ENCODE measurements at regions not wholly inside any gene's neighbourhood (a gene's known extent, or its start where the extent isn't known, plus 50 kb on each side); places are given as distances from the start of the nearest gene placed in this dataset.

- TF ChIP-seq, protein P1, sequence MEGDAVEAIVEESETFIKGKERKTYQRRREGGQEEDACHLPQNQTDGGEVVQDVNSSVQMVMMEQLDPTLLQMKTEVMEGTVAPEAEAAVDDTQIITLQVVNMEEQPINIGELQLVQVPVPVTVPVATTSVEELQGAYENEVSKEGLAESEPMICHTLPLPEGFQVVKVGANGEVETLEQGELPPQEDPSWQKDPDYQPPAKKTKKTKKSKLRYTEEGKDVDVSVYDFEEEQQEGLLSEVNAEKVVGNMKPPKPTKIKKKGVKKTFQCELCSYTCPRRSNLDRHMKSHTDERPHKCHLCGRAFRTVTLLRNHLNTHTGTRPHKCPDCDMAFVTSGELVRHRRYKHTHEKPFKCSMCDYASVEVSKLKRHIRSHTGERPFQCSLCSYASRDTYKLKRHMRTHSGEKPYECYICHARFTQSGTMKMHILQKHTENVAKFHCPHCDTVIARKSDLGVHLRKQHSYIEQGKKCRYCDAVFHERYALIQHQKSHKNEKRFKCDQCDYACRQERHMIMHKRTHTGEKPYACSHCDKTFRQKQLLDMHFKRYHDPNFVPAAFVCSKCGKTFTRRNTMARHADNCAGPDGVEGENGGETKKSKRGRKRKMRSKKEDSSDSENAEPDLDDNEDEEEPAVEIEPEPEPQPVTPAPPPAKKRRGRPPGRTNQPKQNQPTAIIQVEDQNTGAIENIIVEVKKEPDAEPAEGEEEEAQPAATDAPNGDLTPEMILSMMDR (IDR thresholded peaks at IDR 0.05; ENCODE audit: low read depth, low read length, poor library complexity, severe bottlenecking): no peak
- TF ChIP-seq EZH2phosphoT487 (IDR thresholded peaks at IDR 0.05; ENCODE audit: borderline replicate concordance, low read length): no peak
Observed at GRCh38 chr13:42395086-42395821, 123.3 kb downstream of the AKAP11 start.
